Endothelial cell (in vitro differentiated cells): ENCODE measurements at regions not wholly inside any gene's neighbourhood (a gene's known extent, or its start where the extent isn't known, plus 50 kb on each side); places are given as distances from the start of the nearest gene placed in this dataset.

Experiments used
- DNase-seq: peaks from one replicate; pipeline ENCODE4 v3.0.0; 2021; ENCODE audit warnings: low spot score
- H3K27ac Mint-ChIP-seq: one replicate; pipeline ENCODE4 v1.8.0; 2021; ENCODE audit warnings: mixed read lengths, inconsistent platforms; ENCODE audit not compliant: unreplicated experiment
- H3K27me3 Mint-ChIP-seq: one replicate; pipeline ENCODE4 v1.8.0; 2021; ENCODE audit warnings: mild to moderate bottlenecking, moderate library complexity, mixed read lengths, inconsistent platforms; ENCODE audit not compliant: unreplicated experiment
- H3K36me3 Mint-ChIP-seq: one replicate; pipeline ENCODE4 v1.8.0; 2021; ENCODE audit warnings: mild to moderate bottlenecking, low read depth, mixed read lengths, inconsistent platforms; ENCODE audit not compliant: unreplicated experiment
- H3K4me1 Mint-ChIP-seq: one replicate; pipeline ENCODE4 v1.8.0; 2021; ENCODE audit warnings: mild to moderate bottlenecking, mixed read lengths, inconsistent platforms; ENCODE audit not compliant: unreplicated experiment
- H3K4me3 Mint-ChIP-seq: one replicate; pipeline ENCODE4 v1.8.0; 2021; ENCODE audit warnings: mild to moderate bottlenecking, mixed read lengths, inconsistent platforms; ENCODE audit not compliant: unreplicated experiment
- H3K9me3 Mint-ChIP-seq: one replicate; pipeline ENCODE4 v1.8.0; 2021; ENCODE audit warnings: mixed read lengths, inconsistent platforms; ENCODE audit not compliant: unreplicated experiment
- TF ChIP-seq, protein P1 (sequence below): fragments of 200-600 bp; sonication (generic); IDR thresholded peaks from one replicate; pipeline ENCODE4 v1.5.0; 2021; ENCODE audit warnings: antibody characterized with exemption; ENCODE audit not compliant: unreplicated experiment

DNA sequence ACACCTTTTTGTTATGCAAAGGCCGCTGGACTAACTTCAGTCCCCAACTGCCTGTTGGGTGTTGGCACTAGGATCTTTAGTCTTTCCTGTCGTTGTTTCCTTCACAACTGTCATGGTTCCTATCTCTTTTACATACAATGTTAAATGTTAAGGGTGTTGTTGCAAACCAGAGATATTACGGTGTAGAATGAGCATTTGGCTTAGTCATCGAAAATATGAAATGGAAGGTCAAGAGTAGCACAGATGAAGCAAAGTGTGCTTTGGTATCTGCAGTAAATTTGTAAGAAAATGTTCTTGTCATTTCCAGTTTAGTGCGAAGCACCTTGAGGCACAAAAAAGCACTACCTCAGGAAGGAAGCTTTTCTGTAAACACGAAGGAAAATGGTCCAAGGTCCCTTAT lies 751.3 kb upstream of the LRFN5 start:
- H3K27ac Mint-ChIP-seq = no peak overlapping the region
- no peaks in the 10 kb centered on the region for H3K36me3 Mint-ChIP-seq
- TF ChIP-seq, protein P1, sequence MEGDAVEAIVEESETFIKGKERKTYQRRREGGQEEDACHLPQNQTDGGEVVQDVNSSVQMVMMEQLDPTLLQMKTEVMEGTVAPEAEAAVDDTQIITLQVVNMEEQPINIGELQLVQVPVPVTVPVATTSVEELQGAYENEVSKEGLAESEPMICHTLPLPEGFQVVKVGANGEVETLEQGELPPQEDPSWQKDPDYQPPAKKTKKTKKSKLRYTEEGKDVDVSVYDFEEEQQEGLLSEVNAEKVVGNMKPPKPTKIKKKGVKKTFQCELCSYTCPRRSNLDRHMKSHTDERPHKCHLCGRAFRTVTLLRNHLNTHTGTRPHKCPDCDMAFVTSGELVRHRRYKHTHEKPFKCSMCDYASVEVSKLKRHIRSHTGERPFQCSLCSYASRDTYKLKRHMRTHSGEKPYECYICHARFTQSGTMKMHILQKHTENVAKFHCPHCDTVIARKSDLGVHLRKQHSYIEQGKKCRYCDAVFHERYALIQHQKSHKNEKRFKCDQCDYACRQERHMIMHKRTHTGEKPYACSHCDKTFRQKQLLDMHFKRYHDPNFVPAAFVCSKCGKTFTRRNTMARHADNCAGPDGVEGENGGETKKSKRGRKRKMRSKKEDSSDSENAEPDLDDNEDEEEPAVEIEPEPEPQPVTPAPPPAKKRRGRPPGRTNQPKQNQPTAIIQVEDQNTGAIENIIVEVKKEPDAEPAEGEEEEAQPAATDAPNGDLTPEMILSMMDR = no peak
- DNase-seq = no peak
- H3K9me3 Mint-ChIP-seq = no peaks in the 10 kb centered on the region
- H3K27me3 Mint-ChIP-seq = no peaks in the 10 kb centered on the region
- H3K4me1 Mint-ChIP-seq = no peaks in the 10 kb centered on the region
- no peak overlapping the region for H3K4me3 Mint-ChIP-seq

DNA sequence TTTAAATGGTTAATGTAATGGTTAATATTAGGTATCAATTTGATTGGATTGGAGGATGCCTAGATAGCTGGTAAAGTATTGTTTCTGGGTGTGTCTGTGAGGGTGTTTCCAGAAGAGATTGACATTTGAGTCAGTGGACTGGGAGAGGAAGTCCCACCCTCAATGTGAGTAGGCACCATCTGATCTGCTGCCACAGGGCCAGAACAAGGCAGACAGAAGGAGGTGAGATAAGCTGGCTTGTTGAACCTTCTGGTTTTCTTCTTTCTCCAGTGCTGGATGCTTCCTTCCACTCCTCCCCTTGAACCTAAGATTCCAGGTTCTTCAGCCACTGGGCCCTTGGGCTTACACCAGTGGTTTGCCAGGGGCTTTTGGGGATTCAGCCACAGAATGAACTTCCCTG lies 756.5 kb upstream of the LRFN5 start:
- Mint-ChIP-seq H3K4me3 (no peak overlapping the region), H3K27ac (no peak overlapping the region), H3K27me3 (no peaks in the 10 kb centered on the region), H3K36me3 (no peaks in the 10 kb centered on the region), H3K4me1 (no peaks in the 10 kb centered on the region), H3K9me3 (no peaks in the 10 kb centered on the region)
- TF ChIP-seq, protein P1 = no peak
- no peak for DNase-seq

- Mint-ChIP-seq H3K4me1 (no peaks in the 10 kb centered on the region), H3K4me3 (no peak overlapping the region), H3K27me3 (no peaks in the 10 kb centered on the region), H3K9me3 (no peaks in the 10 kb centered on the region), H3K27ac (no peak overlapping the region), H3K36me3 (no peaks in the 10 kb centered on the region)
- TF ChIP-seq, protein P1 = no peak
- no peak for DNase-seq
Observed at GRCh38 chr14:40847480-40847879, 759.2 kb upstream of the LRFN5 start.

DNA sequence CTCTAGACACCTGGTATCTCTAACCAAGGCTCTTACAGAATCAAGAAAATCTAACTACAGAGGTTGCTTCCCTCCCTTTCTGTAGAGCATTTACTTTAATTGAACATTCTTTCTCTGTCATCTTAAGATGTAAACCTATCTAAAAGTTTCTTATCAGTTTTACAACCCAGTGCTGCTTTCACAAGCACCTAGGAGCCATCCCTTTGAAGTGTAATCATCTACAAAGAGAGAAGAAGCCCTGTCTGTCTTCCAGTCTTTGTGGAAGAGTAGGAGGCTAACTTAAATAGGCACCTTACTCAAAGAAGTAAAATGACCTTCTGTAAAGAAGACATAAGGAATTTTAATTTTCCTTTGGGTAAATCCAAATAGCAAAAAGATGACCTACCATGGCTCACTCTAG lies 763.9 kb upstream of the LRFN5 start:
- Mint-ChIP-seq H3K4me3 (no peak overlapping the region), H3K4me1 (no peaks in the 10 kb centered on the region), H3K36me3 (no peaks in the 10 kb centered on the region), H3K27ac (no peak overlapping the region), H3K27me3 (no peaks in the 10 kb centered on the region), H3K9me3 (no peaks in the 10 kb centered on the region)
- DNase-seq = no peak
- TF ChIP-seq, protein P1 = no peak

DNA sequence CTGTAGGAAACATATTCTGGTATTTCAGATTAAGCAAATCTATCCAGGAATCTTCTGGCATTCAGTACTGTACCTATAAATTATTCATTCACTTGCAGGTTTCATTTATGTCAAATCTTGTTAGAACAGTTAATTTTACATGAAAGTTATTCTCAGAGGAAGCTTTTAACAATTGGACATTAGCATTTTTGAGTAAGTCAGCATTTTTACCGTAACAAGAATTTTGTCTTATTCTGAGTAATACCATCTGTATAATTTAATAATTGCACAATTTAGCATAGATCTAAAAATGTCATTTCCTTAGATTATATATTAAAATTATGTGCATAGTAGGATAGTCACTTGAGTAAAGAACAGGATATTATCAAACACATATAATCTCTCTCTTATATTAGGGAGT lies 764.8 kb upstream of the LRFN5 start:
- no peaks in the 10 kb centered on the region for H3K4me1 Mint-ChIP-seq
- no peaks in the 10 kb centered on the region for H3K9me3 Mint-ChIP-seq
- DNase-seq = no peak
- no peaks in the 10 kb centered on the region for H3K36me3 Mint-ChIP-seq
- no peak overlapping the region for H3K4me3 Mint-ChIP-seq
- no peaks in the 10 kb centered on the region for H3K27me3 Mint-ChIP-seq
- no peak overlapping the region for H3K27ac Mint-ChIP-seq
- TF ChIP-seq, protein P1 = no peak
